CD8-positive, alpha-beta memory T cell (primary cell): ENCODE measurements at regions not wholly inside any gene's neighbourhood (a gene's known extent, or its start where the extent isn't known, plus 50 kb on each side); places are given as distances from the start of the nearest gene placed in this dataset.

Experiments used
- CTCF ChIA-PET: fragments of 350-600 bp; sonication (Branson Sonifier 250); formaldehyde crosslinking; loops from one replicate; lab custom pipeline; 2021; ENCODE audit warnings: antibody characterized with exemption; lab: Charles Lee
- POLR2A ChIA-PET: fragments of 350-600 bp; sonication (Branson Sonifier 250); formaldehyde crosslinking; loops from one replicate; lab custom pipeline; 2021; ENCODE audit warnings: antibody characterized with exemption; lab: Charles Lee
- DNase-seq, 5 donors: peaks; one replicate each; pipeline versions ENCODE4 v3.0.0 to v3.0.0-alpha.2; 2020 to 2022; ENCODE audit warnings: mixed read lengths in 1 of 5
- H3K27ac ChIP-seq: one replicate; pipeline ENCODE4 v1.7.0; 2013; ENCODE audit warnings: low read depth, mild to moderate bottlenecking, low read length, moderate library complexity
- H3K27me3 ChIP-seq: 2 replicates; pipeline ENCODE4 v1.7.0; 2013; ENCODE audit warnings: low read length, mild to moderate bottlenecking; ENCODE audit not compliant: insufficient read depth, poor library complexity, severe bottlenecking
- H3K36me3 ChIP-seq: 2 replicates; pipeline ENCODE4 v1.7.0; 2013; ENCODE audit warnings: mild to moderate bottlenecking, low read length, moderate library complexity; ENCODE audit not compliant: insufficient read depth
- H3K4me1 ChIP-seq: 2 replicates; pipeline ENCODE4 v1.7.0; 2013; ENCODE audit warnings: mild to moderate bottlenecking, low read length, moderate library complexity; ENCODE audit not compliant: insufficient read depth
- H3K4me3 ChIP-seq: 2 replicates; pipeline ENCODE4 v1.7.0; 2013; ENCODE audit warnings: mild to moderate bottlenecking, low read length
- H3K9me3 ChIP-seq: 2 replicates; pipeline ENCODE4 v1.7.0; 2013; ENCODE audit warnings: mild to moderate bottlenecking, low read length
- H3K27ac Mint-ChIP-seq, 8 donors: one replicate each; pipeline ENCODE4 v1.8.0; 2020 to 2021; ENCODE audit warnings: mixed read lengths in 8 of 8, mild to moderate bottlenecking in 6 of 8, inconsistent platforms in 3 of 8, moderate library complexity in 3 of 8
- H3K27me3 Mint-ChIP-seq, 2 donors: one replicate each; pipeline ENCODE4 v1.8.0; 2020 to 2021; ENCODE audit warnings: mixed read lengths in 2 of 2, mild to moderate bottlenecking in 1 of 2, moderate library complexity in 1 of 2
- H3K36me3 Mint-ChIP-seq, 3 donors: one replicate each; pipeline ENCODE4 v1.8.0; 2020 to 2021; ENCODE audit warnings: mixed read lengths in 3 of 3, inconsistent platforms in 1 of 3, mild to moderate bottlenecking in 1 of 3
- H3K4me1 Mint-ChIP-seq, 3 donors: one replicate each; pipeline ENCODE4 v1.8.0; 2020 to 2021; ENCODE audit warnings: mixed read lengths in 3 of 3, inconsistent platforms in 1 of 3, mild to moderate bottlenecking in 1 of 3
- H3K4me3 Mint-ChIP-seq, 7 donors: one replicate each; pipeline ENCODE4 v1.8.0; 2020 to 2021; ENCODE audit warnings: mixed read lengths in 7 of 7, mild to moderate bottlenecking in 6 of 7, moderate library complexity in 4 of 7, inconsistent platforms in 2 of 7
- H3K9me3 Mint-ChIP-seq, 5 donors: one replicate each; pipeline ENCODE4 v1.8.0; 2020 to 2022; ENCODE audit warnings: mixed read lengths in 5 of 5, mild to moderate bottlenecking in 3 of 5, moderate library complexity in 2 of 5, inconsistent platforms in 1 of 5

GRCh38 chr6:14619419-14619781, 501.8 kb downstream of the CD83 start:
- peaks cover 0 to 6% (median 4%) of the 10 kb centered on the region in 5 donors for H3K9me3 Mint-ChIP-seq
- CTCF ChIA-PET = interaction anchor here (1.2 kb wide), 1 partner anchor 9 kb away, joined by 3 read pairs; no protein-coding TSS in a partner anchor
- no peak overlapping the region for H3K4me3 Mint-ChIP-seq
- no peak overlapping the region for H3K27ac Mint-ChIP-seq
- no peaks in the 10 kb centered on the region for H3K36me3 ChIP-seq
- H3K4me1 Mint-ChIP-seq = no peaks in the 10 kb centered on the region
- H3K4me1 ChIP-seq = peaks cover 13% of the 10 kb centered on the region
- POLR2A ChIA-PET = no interaction called here
- H3K27me3 ChIP-seq = no peaks in the 10 kb centered on the region
- H3K9me3 ChIP-seq = no peaks in the 10 kb centered on the region
- no peak overlapping the region for H3K27ac ChIP-seq
- no peak overlapping the region for H3K4me3 ChIP-seq
- H3K36me3 Mint-ChIP-seq = peaks cover 0 to 5% (median 0%) of the 10 kb centered on the region in 3 donors
- H3K27me3 Mint-ChIP-seq = peaks cover 1 to 8% of the 10 kb centered on the region in 2 donors
- DNase-seq = no peak

GRCh38 chr6:14620522-14620921, 502.9 kb downstream of the CD83 start:
- no peak for DNase-seq
- Mint-ChIP-seq H3K27me3 (peaks cover 1 to 5% of the 10 kb centered on the region in 2 donors), H3K36me3 (peaks cover 0 to 2% (median 0%) of the 10 kb centered on the region in 3 donors), H3K27ac (no peak overlapping the region), H3K4me3 (no peak overlapping the region), H3K4me1 (no peaks in the 10 kb centered on the region), H3K9me3 (peaks cover 0 to 2% (median 1%) of the 10 kb centered on the region in 5 donors)
- no peaks in the 10 kb centered on the region for H3K36me3 ChIP-seq
- ChIA-PET CTCF (interaction anchor here (1.2 kb wide), 1 partner anchor 8 kb away, joined by 3 read pairs; no protein-coding TSS in a partner anchor), POLR2A (no interaction called here)
- no peak overlapping the region for H3K4me3 ChIP-seq
- H3K27ac ChIP-seq = no peak overlapping the region
- no peaks in the 10 kb centered on the region for H3K9me3 ChIP-seq
- H3K4me1 ChIP-seq = peaks cover 13% of the 10 kb centered on the region
- no peaks in the 10 kb centered on the region for H3K27me3 ChIP-seq

GRCh38 chr6:14621518-14621917, 503.9 kb downstream of the CD83 start:
- Mint-ChIP-seq H3K4me3 (no peak overlapping the region), H3K27me3 (peaks cover 1 to 4% of the 10 kb centered on the region in 2 donors), H3K4me1 (no peaks in the 10 kb centered on the region), H3K9me3 (peaks cover 0 to 2% (median 0%) of the 10 kb centered on the region in 5 donors), H3K36me3 (no peaks in the 10 kb centered on the region), H3K27ac (peak overlapping the region in 1 of 8 donors; percentile 27)
- POLR2A ChIA-PET = no interaction called here
- Histone ChIP-seq H3K4me3 (no peak overlapping the region), H3K36me3 (no peaks in the 10 kb centered on the region), H3K27me3 (no peaks in the 10 kb centered on the region), H3K9me3 (no peaks in the 10 kb centered on the region), H3K27ac (no peak overlapping the region), H3K4me1 (peaks cover 13% of the 10 kb centered on the region)
- DNase-seq = no peak
- CTCF ChIA-PET = interaction anchor here (1.4 kb wide), 1 partner anchor 12 kb away, joined by 5 read pairs; no protein-coding TSS in a partner anchor

GRCh38 chr6:14622085-14622484, 504.5 kb downstream of the CD83 start:
- ChIA-PET CTCF (interaction anchor here (1.4 kb wide), 1 partner anchor 12 kb away, joined by 5 read pairs; no protein-coding TSS in a partner anchor), POLR2A (no interaction called here)
- H3K4me1 Mint-ChIP-seq = no peaks in the 10 kb centered on the region

GRCh38 chr6:14622909-14623505, 505.4 kb downstream of the CD83 start:
- Mint-ChIP-seq H3K4me3 (no peak overlapping the region), H3K9me3 (peaks cover 0 to under 1% (median 0%) of the 10 kb centered on the region in 5 donors), H3K27me3 (peaks cover 4 to 7% of the 10 kb centered on the region in 2 donors), H3K36me3 (no peaks in the 10 kb centered on the region), H3K27ac (no peak overlapping the region), H3K4me1 (no peaks in the 10 kb centered on the region)
- H3K36me3 ChIP-seq = no peaks in the 10 kb centered on the region
- no peaks in the 10 kb centered on the region for H3K9me3 ChIP-seq
- POLR2A ChIA-PET = no interaction called here
- H3K4me1 ChIP-seq = peaks cover 13% of the 10 kb centered on the region
- no peak overlapping the region for H3K27ac ChIP-seq
- CTCF ChIA-PET = interaction anchor here (1.4 kb wide), 1 partner anchor 11 kb away, joined by 5 read pairs; no protein-coding TSS in a partner anchor
- H3K4me3 ChIP-seq = no peak overlapping the region
- no peaks in the 10 kb centered on the region for H3K27me3 ChIP-seq
- DNase-seq = no peak

More at GRCh38 chr6:14622085-14622484, 504.5 kb downstream of the CD83 start:
- Mint-ChIP-seq H3K4me3 (no peak overlapping the region), H3K9me3 (no peaks in the 10 kb centered on the region), H3K27ac (no peak overlapping the region), H3K36me3 (no peaks in the 10 kb centered on the region), H3K27me3 (peaks cover 4 to 5% of the 10 kb centered on the region in 2 donors)
- DNase-seq = no peak
- H3K36me3 ChIP-seq = no peaks in the 10 kb centered on the region
- H3K9me3 ChIP-seq = no peaks in the 10 kb centered on the region
- H3K27ac ChIP-seq = no peak overlapping the region
- H3K27me3 ChIP-seq = no peaks in the 10 kb centered on the region
- H3K4me1 ChIP-seq = peaks cover 13% of the 10 kb centered on the region
- H3K4me3 ChIP-seq = no peak overlapping the region

- CTCF ChIA-PET = no interaction called here
- Mint-ChIP-seq H3K4me1 (no peaks in the 10 kb centered on the region), H3K27ac (no peak overlapping the region), H3K4me3 (no peak overlapping the region), H3K9me3 (peaks cover 0 to 4% (median 0%) of the 10 kb centered on the region in 5 donors), H3K27me3 (peaks cover 4 to 9% of the 10 kb centered on the region in 2 donors), H3K36me3 (no peaks in the 10 kb centered on the region)
- no peak for DNase-seq
- POLR2A ChIA-PET = no interaction called here
- no peak overlapping the region for H3K27ac ChIP-seq
- H3K27me3 ChIP-seq = no peaks in the 10 kb centered on the region
- H3K4me3 ChIP-seq = no peak overlapping the region
- H3K9me3 ChIP-seq = no peaks in the 10 kb centered on the region
- no peaks in the 10 kb centered on the region for H3K36me3 ChIP-seq
- peaks cover 13% of the 10 kb centered on the region for H3K4me1 ChIP-seq
Observed at GRCh38 chr6:14625173-14625895, 507.8 kb downstream of the CD83 start.

DNA sequence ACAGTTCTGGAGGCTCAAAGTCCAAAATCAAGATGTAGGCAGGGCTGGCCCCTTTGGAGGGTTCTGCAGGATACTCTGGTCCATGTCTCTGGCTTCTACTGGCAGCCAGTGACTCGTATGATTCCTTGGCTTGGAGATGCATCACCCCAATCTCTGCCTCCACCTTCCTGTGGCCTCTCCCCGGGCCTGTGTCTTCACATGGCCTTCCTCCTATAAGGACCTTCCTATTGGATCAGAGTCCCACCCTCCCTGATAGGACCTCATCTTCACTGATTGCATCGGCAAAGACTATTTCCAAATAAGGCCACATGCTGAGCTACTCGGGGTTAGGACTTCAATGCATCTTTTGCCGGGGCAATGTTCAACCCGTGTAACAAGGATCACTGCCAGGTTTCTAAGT, 509.0 kb downstream of the CD83 start:
- Histone ChIP-seq H3K27me3 (no peaks in the 10 kb centered on the region), H3K27ac (no peak overlapping the region), H3K4me3 (no peak overlapping the region), H3K4me1 (peaks cover 13% of the 10 kb centered on the region), H3K36me3 (no peaks in the 10 kb centered on the region), H3K9me3 (no peaks in the 10 kb centered on the region)
- no peaks in the 10 kb centered on the region for H3K4me1 Mint-ChIP-seq
- no peak overlapping the region for H3K27ac Mint-ChIP-seq
- DNase-seq = no peak
- H3K4me3 Mint-ChIP-seq = no peak overlapping the region
- POLR2A ChIA-PET = no interaction called here
- CTCF ChIA-PET = no interaction called here
- peaks cover 4 to 8% of the 10 kb centered on the region in 2 donors for H3K27me3 Mint-ChIP-seq
- H3K9me3 Mint-ChIP-seq = peaks cover 0 to 4% (median 0%) of the 10 kb centered on the region in 5 donors
- no peaks in the 10 kb centered on the region for H3K36me3 Mint-ChIP-seq

DNA sequence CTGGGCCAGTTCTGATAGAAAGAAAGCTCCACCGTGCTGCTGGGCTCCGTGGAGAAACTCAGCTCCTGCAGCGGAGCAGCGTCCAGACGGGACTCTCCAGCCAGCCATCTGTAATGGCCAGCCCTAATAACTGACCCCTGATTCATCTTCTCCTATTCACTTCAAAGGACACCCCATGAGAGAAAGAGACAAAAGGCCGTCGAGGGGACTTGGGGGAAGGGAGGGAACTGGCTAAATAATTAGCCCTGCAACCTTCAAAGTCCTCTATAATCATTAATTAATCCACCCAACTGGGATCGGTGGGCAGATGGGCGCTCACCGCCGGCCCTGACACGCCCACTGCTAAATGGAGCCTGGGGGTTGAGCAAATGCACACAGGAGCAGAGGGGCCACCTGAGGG, 512.4 kb downstream of the CD83 start:
- ChIA-PET CTCF (no interaction called here), POLR2A (no interaction called here)
- DNase-seq = no peak
- Mint-ChIP-seq H3K9me3 (peaks cover 0 to 4% (median 0%) of the 10 kb centered on the region in 5 donors), H3K4me1 (peaks cover 14 to 17% (median 16%) of the 10 kb centered on the region in 3 donors), H3K4me3 (no peak overlapping the region), H3K27ac (peak overlapping the region in 1 of 8 donors; percentile 62), H3K27me3 (peaks cover 4 to 11% of the 10 kb centered on the region in 2 donors), H3K36me3 (no peaks in the 10 kb centered on the region)
- no peaks in the 10 kb centered on the region for H3K27me3 ChIP-seq
- no peaks in the 10 kb centered on the region for H3K36me3 ChIP-seq
- no peaks in the 10 kb centered on the region for H3K9me3 ChIP-seq
- H3K4me1 ChIP-seq = peaks cover 19% of the 10 kb centered on the region
- no peak overlapping the region for H3K4me3 ChIP-seq
- H3K27ac ChIP-seq = no peak overlapping the region
